GM12891 (cell line): ENCODE measurements at regions not wholly inside any gene's neighbourhood (a gene's known extent, or its start where the extent isn't known, plus 50 kb on each side); places are given as distances from the start of the nearest gene placed in this dataset.
"Not testable (repeated sequence)": the region's sequence is repeated elsewhere in the genome, so short reads cannot be mapped to it uniquely, and the experiment has no call there.

ENCODE experiments used
- DNase-seq: peaks from one replicate; pipeline ENCODE4 v3.0.0; 2011; ENCODE audit warnings: low spot score; ENCODE audit not compliant: insufficient read length
- FAIRE-seq: peaks from 2 replicates; lab custom pipeline; 2011; peaks lifted over from hg19 to GRCh38; lab: Jason Lieb, UNC
- PAX5 ChIP-seq: IDR thresholded peaks from 2 replicates; pipeline ENCODE4 v1.6.1; 2011; ENCODE audit warnings: low read length, moderate library complexity, mild to moderate bottlenecking; ENCODE audit not compliant: insufficient read depth, severe bottlenecking
- POLR2A ChIP-seq: IDR thresholded peaks from 2 replicates; pipeline ENCODE4 v1.6.1; 2011; ENCODE audit warnings: low read depth, low read length, control low read depth
- POLR2AphosphoS5 ChIP-seq: IDR thresholded peaks from 2 replicates; pipeline ENCODE4 v1.6.1; 2011; ENCODE audit warnings: low read depth, low read length, control low read depth
- POU2F2 ChIP-seq: IDR thresholded peaks from 2 replicates; pipeline ENCODE4 v1.6.1; 2011; ENCODE audit warnings: low read depth, mild to moderate bottlenecking, control low read depth, low read length, moderate library complexity
- SPI1 ChIP-seq: IDR thresholded peaks from 2 replicates; pipeline ENCODE4 v1.6.1; 2011; ENCODE audit warnings: low read depth, low read length, control low read depth
- TAF1 ChIP-seq: IDR thresholded peaks from 2 replicates; pipeline ENCODE4 v1.6.1; 2011; ENCODE audit warnings: low read depth, low read length, control low read depth

GRCh38 chr10:124205432-124205831 is 112.0 kb upstream of the CHST15 start:
- FAIRE-seq, result no peak
- no peak for TF ChIP-seq POU2F2
- no peak for TF ChIP-seq POLR2A
- no peak for TF ChIP-seq SPI1
- TF ChIP-seq PAX5, result no peak
- TF ChIP-seq POLR2AphosphoS5, result no peak
- TF ChIP-seq TAF1, result no peak
- DNase-seq, result no peak

- no peak for DNase-seq
- no peak for TF ChIP-seq POU2F2
- no peak for TF ChIP-seq TAF1
- TF ChIP-seq PAX5, result no peak
- no peak for TF ChIP-seq POLR2A
- no peak for TF ChIP-seq POLR2AphosphoS5
- no peak for TF ChIP-seq SPI1
- FAIRE-seq, result no peak
These were observed 111.3 kb upstream of the CHST15 start for GRCh38 chr10:124204726-124205125.

GRCh38 chr10:124200011-124200410 is 106.6 kb upstream of the CHST15 start:
- FAIRE-seq (no peak), DNase-seq (no peak)
- TF ChIP-seq POU2F2 (no peak), POLR2AphosphoS5 (no peak), POLR2A (no peak), TAF1 (no peak), SPI1 (no peak), PAX5 (no peak)

- TF ChIP-seq SPI1 (no peak), POLR2A (no peak)
- FAIRE-seq, result no peak
- no peak for DNase-seq
These were observed 105.5 kb upstream of the CHST15 start for GRCh38 chr10:124198871-124199270.

- TF ChIP-seq SPI1, result no peak
- no peak for TF ChIP-seq PAX5
- no peak for TF ChIP-seq POLR2A
- TF ChIP-seq POU2F2, result no peak
- TF ChIP-seq TAF1, result no peak
- TF ChIP-seq POLR2AphosphoS5, result no peak
- DNase-seq (no peak), FAIRE-seq (no peak)
These were observed 104.7 kb upstream of the CHST15 start for GRCh38 chr10:124198125-124198501.

DNA sequence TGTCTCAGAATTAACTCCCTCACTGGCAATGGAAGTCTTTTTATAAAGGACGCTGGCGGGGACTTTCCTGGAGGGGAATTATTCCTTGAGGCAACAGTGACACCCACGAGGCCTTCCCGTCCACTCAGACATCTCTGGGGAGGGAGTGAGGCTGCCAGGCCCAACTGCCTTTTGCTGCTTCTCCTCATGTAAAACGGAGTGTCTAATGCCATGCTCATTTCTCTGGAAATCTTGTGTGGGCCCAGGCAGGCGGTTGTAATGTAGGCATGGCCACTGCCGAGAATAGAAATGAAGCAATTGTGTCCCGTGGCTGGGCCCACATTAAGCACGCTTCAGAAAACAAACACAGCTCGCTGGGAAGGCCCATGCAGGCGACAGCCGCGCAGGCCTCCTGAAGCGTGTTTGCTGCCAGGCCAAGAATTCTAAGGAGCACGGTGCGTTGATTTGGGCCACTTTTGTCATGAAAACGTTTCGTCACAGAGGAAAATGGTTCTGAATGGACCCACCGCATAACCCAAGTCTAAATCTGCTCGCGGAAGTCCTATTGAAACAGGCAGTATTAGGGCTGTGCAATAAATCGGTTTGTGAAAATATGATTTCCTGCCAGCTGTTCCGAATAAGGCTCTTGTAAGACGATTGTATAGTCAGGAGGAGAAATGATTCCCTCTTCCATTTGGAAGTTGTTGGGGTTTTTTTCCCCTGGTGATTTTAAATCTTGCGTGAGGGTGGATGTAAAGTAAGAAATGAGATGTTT is 104.2 kb upstream of the CHST15 start:
- no peak for FAIRE-seq
- TF ChIP-seq POU2F2, result no peak
- TF ChIP-seq SPI1, result no peak
- no peak for TF ChIP-seq TAF1
- TF ChIP-seq PAX5, result no peak
- TF ChIP-seq POLR2A, result no peak
- no peak for DNase-seq

- FAIRE-seq, result no peak
These were observed 103.3 kb upstream of the CHST15 start for GRCh38 chr10:124196659-124197058.

DNA sequence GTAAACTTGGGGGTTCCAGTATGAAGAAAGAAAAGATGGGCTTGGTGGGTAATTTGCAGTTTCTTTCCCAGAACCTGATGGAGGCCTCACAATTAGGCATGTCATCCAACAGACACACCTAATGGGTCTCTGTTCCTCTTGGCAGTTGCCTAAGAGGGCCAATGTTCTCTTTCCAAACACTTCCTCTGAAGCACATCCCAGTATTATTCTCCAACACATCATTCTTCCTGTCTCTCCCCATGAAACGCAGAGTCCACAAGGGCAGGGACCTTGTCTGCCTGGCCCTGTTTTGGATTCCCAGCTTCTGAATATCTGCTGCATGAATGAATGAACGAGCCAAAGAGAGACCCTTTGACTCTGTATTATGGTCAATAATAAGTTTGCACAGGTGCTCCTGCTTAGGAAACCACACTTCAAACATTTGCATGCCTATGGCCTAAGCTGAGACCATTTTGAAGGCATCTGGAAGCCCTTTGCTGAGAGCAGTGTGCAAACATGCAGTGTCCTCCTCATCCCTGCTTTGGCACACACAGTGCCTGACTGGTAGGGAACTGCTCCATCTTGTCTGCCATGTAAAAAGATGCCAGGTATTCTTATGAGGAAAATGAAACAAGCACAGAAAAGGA is 100.9 kb upstream of the CHST15 start:
- TF ChIP-seq POLR2A (no peak), POLR2AphosphoS5 (no peak), POU2F2 (no peak), TAF1 (no peak), SPI1 (no peak)
- FAIRE-seq (no peak), DNase-seq (no peak)

More at GRCh38 chr10:124196659-124197058, 103.3 kb upstream of the CHST15 start:
- DNase-seq, result no peak
- TF ChIP-seq PAX5 (no peak), POU2F2 (no peak), SPI1 (no peak), TAF1 (no peak), POLR2A (no peak), POLR2AphosphoS5 (no peak)

GRCh38 chr10:124193309-124193696 is 99.9 kb upstream of the CHST15 start:
- no peak for TF ChIP-seq PAX5
- TF ChIP-seq POLR2A, result no peak
- TF ChIP-seq SPI1, result no peak
- FAIRE-seq (no peak), DNase-seq (no peak)

- not testable (repeated sequence) for DNase-seq
These were observed 99.4 kb upstream of the CHST15 start for GRCh38 chr10:124192664-124193308.

GRCh38 chr10:124190476-124190875 is 97.1 kb upstream of the CHST15 start:
- not testable (repeated sequence) for FAIRE-seq, DNase-seq

More at GRCh38 chr10:124192664-124193308, 99.4 kb upstream of the CHST15 start:
- FAIRE-seq, result not testable (repeated sequence)
